CD4-positive, CD25-positive, alpha-beta regulatory T cell (primary cell): ENCODE measurements at regions not wholly inside any gene's neighbourhood (a gene's known extent, or its start where the extent isn't known, plus 50 kb on each side); places are given as distances from the start of the nearest gene placed in this dataset.

Experiments
- ATAC-seq, 2 donors: fragments of 150-1000 bp; cut with Tn5 transposase; one replicate each; pipeline ENCODE4 v1.10.0; 2021; ENCODE audit warnings: low read depth in 2 of 2, moderate number of reproducible peaks in 2 of 2, moderate library complexity in 1 of 2
- DNase-seq, 3 donors: peaks; one replicate each; pipeline versions ENCODE4 v3.0.0 to v3.0.0-alpha.2; 2012 to 2022; ENCODE audit warnings: mixed read lengths in 1 of 3
- H3K27ac ChIP-seq: one replicate; pipeline ENCODE4 v1.7.0; 2013; ENCODE audit warnings: mild to moderate bottlenecking, low read length; ENCODE audit not compliant: insufficient read depth, poor library complexity, severe bottlenecking
- H3K27me3 ChIP-seq: one replicate; pipeline ENCODE4 v1.7.0; 2013; ENCODE audit warnings: low read length; ENCODE audit not compliant: control insufficient read depth, insufficient read depth
- H3K36me3 ChIP-seq: one replicate; pipeline ENCODE4 v1.7.0; 2013; ENCODE audit warnings: mild to moderate bottlenecking, low read length, moderate library complexity; ENCODE audit not compliant: control insufficient read depth, insufficient read depth
- H3K4me1 ChIP-seq: 2 replicates; pipeline ENCODE4 v1.7.0; 2013; ENCODE audit warnings: mild to moderate bottlenecking, low read length; ENCODE audit not compliant: insufficient read depth, control insufficient read depth, poor library complexity, severe bottlenecking
- H3K4me3 ChIP-seq: one replicate; pipeline ENCODE4 v1.7.0; 2013; ENCODE audit warnings: low read depth, mild to moderate bottlenecking, low read length, moderate library complexity
- H3K9me3 ChIP-seq, 2 experiments: 1 replicate in 1 of 2; 2 replicates in 1 of 2; pipeline ENCODE4 v1.7.0; 2013; ENCODE audit warnings: low read length in 2 of 2, mild to moderate bottlenecking in 1 of 2, moderate library complexity in 1 of 2; ENCODE audit not compliant: control insufficient read depth in 2 of 2
- H3K27ac Mint-ChIP-seq, 3 donors: one replicate each; pipeline ENCODE4 v1.8.0; 2020 to 2022; ENCODE audit warnings: mild to moderate bottlenecking in 3 of 3, mixed read lengths in 3 of 3, moderate library complexity in 2 of 3
- H3K27me3 Mint-ChIP-seq: one replicate; pipeline ENCODE4 v1.8.0; 2022; ENCODE audit warnings: mild to moderate bottlenecking, mixed read lengths
- H3K36me3 Mint-ChIP-seq: one replicate; pipeline ENCODE4 v1.8.0; 2020; ENCODE audit warnings: mixed read lengths
- H3K4me1 Mint-ChIP-seq, 4 donors: one replicate each; pipeline ENCODE4 v1.8.0; 2020 to 2022; ENCODE audit warnings: mixed read lengths in 4 of 4, mild to moderate bottlenecking in 1 of 4
- H3K4me3 Mint-ChIP-seq, 4 donors: one replicate each; pipeline ENCODE4 v1.8.0; 2020 to 2022; ENCODE audit warnings: mild to moderate bottlenecking in 4 of 4, mixed read lengths in 4 of 4, moderate library complexity in 3 of 4
- H3K9me3 Mint-ChIP-seq, 7 donors: one replicate each; pipeline ENCODE4 v1.8.0; 2020 to 2022; ENCODE audit warnings: mixed read lengths in 7 of 7, mild to moderate bottlenecking in 3 of 7, moderate library complexity in 2 of 7

DNA sequence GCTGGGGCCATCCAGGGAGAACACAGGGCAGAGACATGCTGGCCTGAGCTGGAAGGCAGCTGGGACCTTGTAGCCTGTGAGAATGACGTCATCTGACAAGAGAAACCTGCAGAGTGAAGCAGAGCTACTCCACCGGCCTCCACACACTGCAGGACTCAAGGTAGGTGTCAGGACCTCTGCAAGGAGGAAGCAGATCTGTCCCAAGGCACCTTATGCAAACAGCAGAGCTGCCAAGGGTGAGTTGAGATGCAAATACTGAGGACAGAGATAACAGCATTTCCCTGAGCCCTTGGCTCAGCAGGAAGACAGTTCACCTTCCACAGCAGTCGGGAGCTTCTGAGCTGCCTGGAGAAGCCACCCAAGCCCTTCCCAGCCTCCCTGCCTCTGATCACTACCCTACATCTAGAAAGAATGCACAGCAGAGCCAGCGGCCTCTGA, 51.9 kb upstream of the IGSF9B start:
- Histone ChIP-seq H3K27me3 (peaks cover 5% of the 10 kb centered on the region), H3K36me3 (no peaks in the 10 kb centered on the region), H3K4me3 (no peak overlapping the region), H3K27ac (no peak overlapping the region), H3K4me1 (no peaks in the 10 kb centered on the region), H3K9me3 (no peaks in the 10 kb centered on the region)
- H3K4me1 Mint-ChIP-seq: peaks cover 0 to 4% (median 0%) of the 10 kb centered on the region in 4 donors
- H3K9me3 Mint-ChIP-seq: no peaks in the 10 kb centered on the region
- H3K27me3 Mint-ChIP-seq: peaks cover 38% of the 10 kb centered on the region
- H3K27ac Mint-ChIP-seq: no peak overlapping the region
- H3K4me3 Mint-ChIP-seq: no peak overlapping the region
- ATAC-seq (no peak), DNase-seq (no peak)
- no peaks in the 10 kb centered on the region for H3K36me3 Mint-ChIP-seq

DNA sequence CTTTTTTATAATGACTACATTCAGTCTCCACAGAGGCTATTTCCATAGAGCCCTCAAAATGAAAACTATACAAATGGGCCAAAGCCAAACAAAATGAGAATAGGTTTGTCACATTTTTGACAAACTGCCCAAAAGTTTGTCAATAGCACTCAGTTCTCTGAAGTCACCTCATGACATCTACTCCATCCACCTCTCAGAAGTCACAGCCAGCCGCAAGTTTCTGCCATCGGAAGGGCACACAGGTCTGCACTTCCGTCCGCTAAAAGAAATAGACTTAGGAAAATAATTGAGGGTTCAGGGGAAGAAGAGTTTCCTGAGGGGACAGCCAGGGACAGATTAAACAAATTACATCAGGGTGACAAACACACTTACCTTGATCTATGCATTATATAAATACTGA, 55.4 kb upstream of the JAM3 start:
- Mint-ChIP-seq H3K4me3 (no peak overlapping the region), H3K27me3 (peaks cover 55% of the 10 kb centered on the region), H3K4me1 (peaks cover 0 to 4% (median 0%) of the 10 kb centered on the region in 4 donors)

DNA sequence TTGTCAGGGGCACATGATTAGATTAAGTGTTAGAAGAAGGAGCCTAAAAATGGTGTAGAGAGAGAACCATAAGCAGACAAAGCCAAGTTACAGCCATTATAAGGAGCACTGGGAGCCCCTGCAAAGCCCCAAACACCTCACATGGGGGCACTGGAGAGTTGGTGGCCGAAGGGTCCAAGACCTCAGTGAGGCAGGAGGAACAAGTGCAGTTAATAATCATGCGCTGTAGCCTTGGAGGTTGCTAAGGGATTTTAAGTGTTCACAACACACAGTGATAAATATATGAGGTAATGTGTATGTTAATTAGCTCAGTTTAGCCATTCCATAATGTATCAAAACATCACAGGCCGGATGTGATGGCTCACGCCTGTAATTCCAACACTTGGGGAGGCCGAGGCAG, 54.4 kb upstream of the JAM3 start:
- Histone ChIP-seq H3K9me3 (no peaks in the 10 kb centered on the region), H3K27me3 (peaks cover 8% of the 10 kb centered on the region), H3K36me3 (no peaks in the 10 kb centered on the region), H3K4me3 (no peak overlapping the region), H3K4me1 (no peaks in the 10 kb centered on the region), H3K27ac (no peak overlapping the region)
- Mint-ChIP-seq H3K9me3 (peaks cover 0 to 2% (median 0%) of the 10 kb centered on the region in 7 donors), H3K27me3 (peaks cover 49% of the 10 kb centered on the region), H3K4me3 (no peak overlapping the region), H3K36me3 (no peaks in the 10 kb centered on the region), H3K4me1 (peaks cover 0 to 4% (median under 1%) of the 10 kb centered on the region in 4 donors), H3K27ac (no peak overlapping the region)
- DNase-seq (peak in 1 of 3 donors; percentile 43), ATAC-seq (no peak)

More for the DNA sequence above, 55.4 kb upstream of the JAM3 start:
- H3K4me1 ChIP-seq: no peaks in the 10 kb centered on the region
- DNase-seq: no peak
- Mint-ChIP-seq H3K36me3 (no peaks in the 10 kb centered on the region), H3K9me3 (peaks cover 0 to 2% (median 0%) of the 10 kb centered on the region in 7 donors), H3K27ac (no peak overlapping the region)
- no peaks in the 10 kb centered on the region for H3K36me3 ChIP-seq
- H3K27ac ChIP-seq: no peak overlapping the region
- ATAC-seq: no peak
- H3K4me3 ChIP-seq: no peak overlapping the region
- peaks cover 8% of the 10 kb centered on the region for H3K27me3 ChIP-seq
- no peaks in the 10 kb centered on the region for H3K9me3 ChIP-seq

DNA sequence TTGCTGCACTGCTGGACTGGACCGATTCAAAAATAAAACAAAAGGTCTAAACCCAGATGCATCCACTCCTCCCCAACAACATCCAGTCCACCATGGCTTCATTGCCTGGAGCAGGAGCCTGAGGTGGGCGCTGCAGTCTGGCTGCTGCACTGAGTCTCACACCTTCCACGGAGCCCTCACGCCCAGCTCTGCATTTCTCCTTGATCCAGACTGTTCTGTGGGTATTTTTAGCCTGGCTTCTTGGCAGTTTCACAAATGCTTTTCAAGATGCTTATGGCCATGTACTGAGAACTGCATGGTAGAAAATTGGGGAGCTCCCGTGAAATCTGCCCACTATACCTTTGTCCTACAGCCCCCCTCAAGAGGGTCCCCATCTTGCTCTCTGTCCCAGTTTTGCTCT, 53.3 kb upstream of the JAM3 start:
- Histone ChIP-seq H3K9me3 (no peaks in the 10 kb centered on the region), H3K4me1 (no peaks in the 10 kb centered on the region), H3K27ac (no peak overlapping the region), H3K36me3 (no peaks in the 10 kb centered on the region), H3K27me3 (peaks cover 10% of the 10 kb centered on the region), H3K4me3 (no peak overlapping the region)
- Mint-ChIP-seq H3K27ac (no peak overlapping the region), H3K27me3 (peaks cover 43% of the 10 kb centered on the region), H3K36me3 (no peaks in the 10 kb centered on the region), H3K4me3 (no peak overlapping the region), H3K9me3 (peaks cover 0 to 2% (median 0%) of the 10 kb centered on the region in 7 donors), H3K4me1 (peaks cover 0 to 2% (median 0%) of the 10 kb centered on the region in 4 donors)
- ATAC-seq (no peak), DNase-seq (no peak)

DNA sequence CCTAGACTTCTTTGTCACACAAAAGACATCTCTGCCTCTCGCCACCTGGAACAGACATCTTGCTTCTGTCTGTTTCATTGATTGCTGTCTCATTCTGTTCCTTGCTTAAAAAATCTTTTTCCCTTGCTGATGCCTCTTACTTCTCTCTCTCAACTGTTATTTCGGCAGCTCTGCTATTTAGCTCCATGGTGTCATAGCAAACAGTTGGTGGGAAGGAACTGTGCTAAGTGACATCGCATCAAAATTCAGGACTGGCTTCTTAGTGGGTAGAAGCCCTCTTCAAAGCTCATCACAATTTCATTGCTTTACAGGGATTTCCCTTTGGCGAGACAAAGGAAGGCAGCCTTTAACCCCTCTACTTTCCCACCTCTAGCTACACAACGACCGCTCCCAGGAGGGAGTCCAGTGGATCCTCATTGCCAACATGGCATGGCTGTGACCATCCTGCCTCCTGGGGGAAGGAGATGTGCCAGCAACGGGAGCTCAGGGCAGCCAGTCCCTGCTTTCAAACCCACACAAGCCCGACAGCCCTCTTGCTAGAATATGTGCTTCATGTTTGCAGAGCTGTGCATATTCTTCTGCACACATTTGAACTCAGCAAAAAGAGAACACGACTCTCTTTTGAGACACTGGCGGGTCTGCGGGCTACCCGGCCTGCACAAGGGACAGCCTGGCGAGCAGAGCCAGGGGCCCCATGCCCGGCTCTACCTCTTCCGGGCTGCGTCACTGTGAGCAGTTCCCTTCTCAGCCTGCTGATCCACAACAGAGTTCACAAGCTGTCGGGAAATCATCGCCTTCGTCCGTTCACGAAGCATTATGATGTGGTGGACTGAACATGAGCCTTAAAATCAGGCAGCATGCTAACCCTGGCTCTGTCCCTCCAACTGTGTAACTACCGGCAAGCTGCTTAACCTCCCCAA, 51.1 kb upstream of the JAM3 start:
- no peaks in the 10 kb centered on the region for H3K4me1 ChIP-seq
- Mint-ChIP-seq H3K27ac (no peak overlapping the region), H3K27me3 (peaks cover 32% of the 10 kb centered on the region)

More for the DNA sequence above, 51.1 kb upstream of the JAM3 start:
- no peak overlapping the region for H3K27ac ChIP-seq
- Mint-ChIP-seq H3K36me3 (no peaks in the 10 kb centered on the region), H3K4me3 (no peak overlapping the region), H3K9me3 (peaks cover 0 to 2% (median 0%) of the 10 kb centered on the region in 7 donors), H3K4me1 (peaks cover 0 to 2% (median 0%) of the 10 kb centered on the region in 4 donors)
- no peak for DNase-seq
- no peak for ATAC-seq
- H3K4me3 ChIP-seq: no peak overlapping the region
- no peaks in the 10 kb centered on the region for H3K36me3 ChIP-seq
- H3K27me3 ChIP-seq: peaks cover 5% of the 10 kb centered on the region
- H3K9me3 ChIP-seq: no peaks in the 10 kb centered on the region
